ENCODE measurements at regions not wholly inside any gene's neighbourhood (a gene's known extent, or its start where the extent isn't known, plus 50 kb on each side); places are given as distances from the start of the nearest gene placed in this dataset.

DNA sequence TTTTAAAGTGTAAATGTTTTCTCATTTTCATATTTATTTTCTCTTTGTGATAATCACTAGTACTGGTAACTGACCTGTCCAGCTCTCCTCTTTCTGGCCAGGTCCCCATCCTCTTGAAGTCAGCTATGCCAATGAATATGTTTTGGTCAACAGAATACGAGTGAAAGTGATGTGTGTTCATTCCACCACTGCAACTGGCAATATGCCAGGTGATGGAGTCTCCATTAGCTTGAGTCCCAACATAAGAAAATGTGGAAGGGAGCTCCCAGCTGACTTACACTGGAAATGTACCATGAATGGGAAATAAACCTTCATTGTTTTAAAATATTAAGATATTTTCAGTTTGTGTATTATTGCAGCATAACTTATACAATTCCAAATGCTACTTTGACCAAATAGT lies 75.8 kb downstream of the CCDC34 start:
- DNase-seq = no peak

DNA sequence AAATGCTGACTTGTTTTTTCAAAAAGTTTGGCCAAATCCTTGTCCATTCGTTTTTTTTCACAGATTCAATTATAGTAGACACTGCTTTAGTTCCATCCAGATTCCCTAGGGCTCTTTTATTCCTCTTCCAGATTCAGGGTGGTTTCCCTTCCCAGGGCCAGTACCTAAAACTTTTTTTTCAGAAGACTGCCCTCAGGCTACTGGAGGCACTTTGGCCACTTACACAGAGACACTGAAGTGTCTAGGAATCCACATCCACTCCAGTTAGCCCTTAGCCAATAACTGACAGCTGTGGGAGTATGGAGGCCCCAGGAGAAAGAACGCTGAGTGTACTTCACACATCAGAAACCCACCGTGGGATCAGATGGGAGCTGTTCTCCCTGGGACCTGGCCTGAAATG lies 77.3 kb downstream of the CCDC34 start:
- DNase-seq = no peak

DNA sequence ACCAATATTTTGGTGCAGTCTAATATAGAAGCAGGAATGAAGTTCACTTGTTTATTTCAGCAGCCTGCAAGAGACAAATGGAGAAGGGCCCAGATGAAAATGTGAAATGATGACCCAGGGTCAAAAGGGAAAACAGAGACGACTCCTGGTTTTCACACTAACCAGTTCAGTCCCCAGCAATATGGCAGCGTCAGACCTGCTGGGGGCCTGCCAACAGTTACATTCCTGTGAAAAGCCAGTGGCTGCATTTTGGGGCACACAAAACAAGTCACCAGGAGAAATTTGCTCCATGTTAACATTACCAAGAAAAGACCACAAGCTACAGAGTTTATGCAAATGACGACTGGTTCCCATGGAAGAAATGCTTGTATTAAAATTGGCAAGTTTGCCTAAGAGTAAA lies 80.2 kb downstream of the CCDC34 start:
- DNase-seq = no peak

DNA sequence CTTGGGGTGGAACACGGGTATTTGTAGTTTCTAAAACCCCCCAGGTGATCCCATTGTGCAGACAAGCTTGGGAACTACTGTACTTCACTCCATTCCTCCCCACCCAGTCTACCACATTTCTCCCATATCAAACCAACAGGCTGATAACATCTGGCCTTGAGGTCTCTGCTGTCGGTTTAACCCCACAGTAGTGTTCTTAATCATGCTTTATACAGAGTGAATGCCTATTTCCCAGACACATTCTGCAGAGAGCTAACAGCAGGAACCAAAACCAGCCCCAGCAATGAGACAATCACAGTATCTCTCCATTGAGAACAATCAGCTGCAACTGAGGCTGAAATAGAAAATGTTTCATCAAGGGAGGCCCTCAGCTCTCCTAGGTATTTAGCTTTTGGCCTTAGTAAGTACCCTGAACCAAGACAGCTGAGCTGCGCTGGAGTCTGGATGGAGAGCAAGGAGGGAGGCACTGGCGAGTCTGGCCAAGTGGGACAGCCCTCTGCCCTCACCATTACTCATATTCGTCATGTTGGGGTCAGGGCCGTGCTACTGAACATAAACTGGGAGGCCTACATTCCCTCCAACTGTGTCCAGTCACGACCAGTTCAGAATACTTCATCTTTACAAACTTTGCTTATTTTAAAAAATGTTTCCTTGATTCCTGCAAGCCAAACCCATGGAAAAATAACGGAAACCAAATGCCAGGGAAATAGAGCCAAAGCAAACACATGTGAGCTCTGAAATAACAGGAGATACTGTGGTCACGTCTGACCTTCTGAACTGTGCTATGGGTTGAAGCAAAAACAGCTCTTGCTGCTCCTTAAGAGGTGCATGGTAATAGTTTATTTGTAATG lies 81.0 kb downstream of the CCDC34 start:
- DNase-seq = no peak

DNA sequence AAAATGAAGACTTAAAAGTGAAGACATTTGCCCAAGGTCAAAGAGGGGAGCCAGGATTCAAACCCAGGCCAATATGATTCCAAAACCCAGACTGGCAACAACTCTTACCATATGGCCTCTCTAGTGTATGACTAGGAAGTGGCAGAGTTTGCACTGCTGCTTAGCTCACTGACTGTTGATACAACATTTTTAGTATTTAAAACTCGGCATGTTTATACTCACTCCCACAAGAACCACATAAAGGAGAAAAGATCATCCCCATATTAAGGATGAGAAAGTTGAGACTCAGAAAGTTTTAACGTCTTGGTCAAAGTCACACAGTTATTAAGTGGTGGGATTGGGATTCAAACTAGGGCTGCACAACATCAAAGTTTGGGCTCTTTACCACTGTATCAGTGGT lies 81.7 kb downstream of the CCDC34 start:
- no peak for DNase-seq

DNA sequence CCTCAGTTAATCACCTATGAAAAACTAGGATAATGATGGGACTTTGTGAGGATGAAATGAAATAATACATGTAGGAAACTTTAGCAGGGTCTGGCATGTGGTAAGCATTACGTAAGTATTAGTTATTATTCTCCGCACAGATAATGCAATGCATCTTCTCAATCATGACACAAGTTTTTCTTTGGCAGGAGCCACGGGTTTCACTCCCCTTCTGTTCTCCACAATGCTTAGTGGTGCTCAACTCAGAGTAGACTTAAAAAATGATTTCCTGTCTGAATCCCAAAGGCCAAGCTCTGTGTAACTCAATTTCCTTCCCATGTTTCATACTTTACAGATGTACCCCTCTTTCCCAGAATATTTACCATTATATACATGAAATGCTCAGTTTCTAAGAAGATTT lies 82.9 kb downstream of the CCDC34 start:
- DNase-seq = no peak

DNA sequence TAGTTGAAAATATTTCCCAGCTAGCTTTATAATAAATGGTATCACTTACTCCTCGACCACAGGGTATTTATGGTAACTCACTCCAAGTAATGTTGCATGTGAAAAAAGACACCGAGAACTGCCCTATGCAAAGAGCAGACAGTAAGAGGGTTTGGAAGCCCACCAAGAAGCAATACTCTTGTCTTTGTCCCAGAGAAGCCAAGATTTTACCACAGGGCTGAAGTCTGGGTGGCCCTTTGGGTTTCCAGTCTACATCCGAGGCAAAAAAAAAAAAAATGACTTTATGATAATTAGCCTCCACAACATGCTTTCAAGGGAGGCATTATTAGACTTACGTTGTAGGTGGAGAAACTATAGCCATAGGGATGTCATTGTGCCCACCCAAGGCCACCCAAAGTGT lies 83.6 kb downstream of the CCDC34 start:
- DNase-seq = no peak

DNA sequence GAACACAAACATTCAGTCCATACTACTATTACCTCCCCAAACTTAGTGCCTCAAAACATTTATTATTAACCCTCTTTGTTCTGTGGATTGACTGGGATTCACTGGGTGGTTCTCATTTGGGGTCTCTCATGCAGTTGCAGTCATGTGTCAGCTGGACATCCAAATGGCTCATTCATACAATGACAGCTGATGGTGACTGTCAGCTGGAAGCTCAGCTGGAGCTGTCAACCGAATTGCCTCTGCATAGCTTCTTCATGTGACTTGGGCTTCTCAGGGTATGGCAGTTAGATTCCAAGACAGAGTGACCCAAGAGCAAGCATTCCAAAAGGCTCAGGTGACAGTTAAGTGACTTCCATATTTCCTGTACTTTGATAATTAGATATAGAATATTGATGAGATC lies 85.2 kb downstream of the CCDC34 start:
- no peak for DNase-seq

DNA sequence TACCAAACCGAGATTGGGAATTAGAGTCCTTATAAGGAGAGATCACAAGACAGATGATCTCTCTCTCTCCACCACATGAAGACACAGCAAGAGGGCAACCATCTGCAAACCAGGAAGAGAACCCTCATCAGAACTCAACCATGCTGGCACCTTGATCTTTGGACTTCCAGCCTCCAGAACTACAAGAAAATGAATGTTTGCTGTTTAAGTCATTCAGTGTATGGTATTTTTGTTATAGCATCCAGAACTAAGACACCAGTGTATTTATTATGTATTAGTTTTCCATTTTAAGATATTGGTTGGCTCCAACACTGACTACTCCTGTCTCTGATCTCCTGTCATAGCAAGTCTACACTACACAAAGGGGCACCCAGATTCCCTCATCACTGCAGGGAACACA lies 86.9 kb downstream of the CCDC34 start:
- DNase-seq = no peak

DNA sequence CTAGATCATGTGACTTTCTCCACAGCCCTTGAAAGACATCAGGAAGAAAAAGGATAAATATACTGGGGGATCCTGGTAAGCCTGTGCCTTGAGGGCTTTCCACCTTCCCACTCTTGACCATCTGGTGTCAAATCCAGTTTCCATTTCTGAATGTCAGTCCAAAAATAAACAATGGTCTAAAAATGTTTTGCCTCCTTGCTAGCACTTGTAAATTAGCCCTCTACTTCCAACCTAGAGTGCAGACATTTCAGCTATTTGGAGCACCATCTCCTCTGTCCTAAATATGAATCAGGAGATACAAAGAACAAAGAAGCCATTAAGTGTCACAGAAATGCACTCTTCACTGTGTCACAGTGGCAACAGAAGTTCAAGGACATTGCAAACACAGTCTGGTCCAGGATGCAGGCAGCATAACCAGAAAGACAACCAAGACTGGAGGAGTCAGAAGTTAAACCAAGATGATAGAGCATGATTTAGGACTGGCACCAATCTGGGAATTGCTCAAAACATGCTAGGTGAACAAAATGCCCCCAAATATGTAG lies 88.1 kb downstream of the CCDC34 start:
- DNase-seq = no peak

DNA sequence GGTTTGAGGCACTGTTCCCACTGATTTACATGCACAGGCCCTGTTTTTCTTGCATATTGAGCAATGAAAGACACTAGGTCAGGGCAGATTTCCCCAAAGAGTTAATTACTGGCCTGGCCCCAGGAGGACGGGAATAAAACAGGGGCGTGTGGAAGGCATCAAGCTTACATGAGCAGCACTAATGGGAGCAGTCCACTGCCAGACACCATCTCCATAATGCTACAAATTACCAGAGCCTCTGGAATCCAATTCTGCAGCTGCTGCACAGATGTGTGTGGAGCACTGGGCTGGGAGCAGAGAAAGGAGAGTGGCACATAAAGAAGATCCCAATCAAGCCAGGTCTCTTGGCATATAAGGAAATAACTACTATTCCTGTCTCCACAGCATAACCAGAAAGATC lies 96.9 kb downstream of the CCDC34 start:
- no peak for DNase-seq

DNA sequence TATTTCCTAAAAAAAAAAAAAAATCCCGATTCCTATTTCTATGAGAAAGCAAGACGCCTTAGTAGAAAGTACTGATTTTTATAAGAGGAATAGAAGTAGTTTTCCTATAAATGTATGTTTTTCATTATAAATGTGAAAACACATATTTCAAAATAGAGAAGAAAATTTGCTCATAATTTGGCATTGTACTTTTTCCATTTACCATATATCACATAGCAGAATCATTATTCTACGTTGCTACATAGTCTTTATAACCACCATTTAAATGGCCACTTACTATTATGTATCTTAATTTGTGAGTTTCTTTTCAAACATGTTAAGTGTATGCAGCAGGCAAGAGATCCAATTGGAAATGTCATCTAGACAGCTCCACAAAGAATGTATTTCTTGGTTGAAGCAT lies 99.0 kb downstream of the CCDC34 start:
- no peak for DNase-seq

DNA sequence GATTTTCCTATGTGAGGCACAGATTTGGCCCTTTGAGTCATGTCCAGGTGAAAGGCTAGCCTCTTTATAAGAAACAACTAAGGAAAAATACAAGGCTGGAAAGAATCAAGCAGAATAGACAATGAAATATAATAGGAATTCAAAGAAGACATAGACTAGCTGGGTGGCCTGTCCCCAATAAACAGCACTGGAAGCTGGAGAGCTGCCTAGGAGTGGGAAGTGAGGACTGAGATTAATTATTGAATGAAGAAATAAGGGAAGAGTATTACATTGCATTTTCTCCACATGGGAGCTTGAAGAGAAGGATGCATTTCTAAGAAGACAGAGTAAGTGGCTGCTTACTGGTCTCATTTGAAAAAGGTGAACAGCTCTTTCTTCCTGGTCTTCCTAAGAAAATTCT lies 100.0 kb downstream of the CCDC34 start:
- DNase-seq = no peak

DNA sequence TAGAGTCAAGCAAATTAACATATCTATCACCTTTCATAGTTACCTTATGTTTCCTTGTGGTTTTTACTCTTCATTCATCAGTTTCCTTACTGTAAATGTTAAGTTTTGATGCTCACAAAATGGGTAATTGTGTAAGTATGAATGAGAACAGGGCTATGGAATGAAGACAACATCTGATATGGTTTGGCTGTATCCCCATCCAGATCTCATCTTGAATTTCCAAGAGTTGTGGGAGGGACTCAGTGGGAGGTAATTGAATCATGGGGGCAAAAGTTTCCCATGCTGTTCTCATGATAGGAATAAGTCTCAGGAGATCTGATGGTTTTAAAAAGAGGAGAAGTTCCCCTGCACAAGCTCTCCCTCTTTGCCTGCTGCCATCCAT lies 107.6 kb downstream of the CCDC34 start:
- no peak for DNase-seq

DNA sequence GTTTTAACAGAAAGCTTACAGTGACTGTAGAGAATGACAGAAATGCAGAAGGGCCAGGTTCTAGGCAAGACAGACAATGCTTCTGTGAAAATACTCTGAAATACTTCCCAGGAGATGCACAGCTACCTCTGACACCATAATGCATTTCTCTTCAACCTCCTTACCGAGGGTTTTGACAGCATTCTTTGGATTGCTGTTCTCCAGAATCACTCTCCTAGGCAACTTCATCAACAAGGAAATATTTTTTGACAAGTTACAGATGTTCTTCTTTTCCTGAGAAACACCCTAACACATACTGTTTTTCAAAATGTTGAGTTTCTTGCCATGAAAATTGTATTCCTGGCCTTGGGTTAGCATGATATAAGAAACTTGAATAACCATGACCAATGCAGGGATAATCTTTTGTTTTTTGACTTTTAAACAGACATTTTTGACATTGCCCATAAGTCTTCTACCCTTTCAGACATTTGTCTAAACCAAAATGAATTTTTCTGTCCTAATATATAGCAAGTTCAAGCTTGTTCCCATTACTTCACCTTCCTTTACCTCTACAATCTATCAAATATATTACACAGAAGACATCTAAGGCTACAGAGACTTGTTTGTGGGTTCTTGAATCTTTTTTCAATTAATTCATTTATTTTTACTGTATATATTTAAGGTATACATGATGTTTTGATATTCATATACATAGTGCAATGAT lies 108.1 kb downstream of the CCDC34 start:
- DNase-seq = no peak

DNA sequence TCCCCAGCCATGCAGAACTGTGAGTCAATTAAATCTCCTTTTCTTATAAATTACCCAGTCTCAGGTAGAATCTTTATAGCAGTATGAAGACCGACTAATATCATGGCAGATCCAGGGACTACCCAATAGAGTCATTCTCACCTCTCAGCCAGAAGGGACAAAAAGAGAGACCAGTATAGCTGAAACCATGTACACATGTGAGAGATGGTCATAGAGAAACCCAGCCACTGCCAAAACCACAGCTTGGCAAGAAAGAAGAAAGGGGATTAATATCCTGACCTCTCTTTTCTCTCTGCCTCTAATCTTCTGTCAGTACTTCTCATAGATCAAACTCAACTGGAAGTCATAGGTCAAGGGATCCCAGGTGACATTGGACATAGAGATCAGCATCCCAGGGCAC lies 109.8 kb downstream of the CCDC34 start:
- DNase-seq = no peak

DNA sequence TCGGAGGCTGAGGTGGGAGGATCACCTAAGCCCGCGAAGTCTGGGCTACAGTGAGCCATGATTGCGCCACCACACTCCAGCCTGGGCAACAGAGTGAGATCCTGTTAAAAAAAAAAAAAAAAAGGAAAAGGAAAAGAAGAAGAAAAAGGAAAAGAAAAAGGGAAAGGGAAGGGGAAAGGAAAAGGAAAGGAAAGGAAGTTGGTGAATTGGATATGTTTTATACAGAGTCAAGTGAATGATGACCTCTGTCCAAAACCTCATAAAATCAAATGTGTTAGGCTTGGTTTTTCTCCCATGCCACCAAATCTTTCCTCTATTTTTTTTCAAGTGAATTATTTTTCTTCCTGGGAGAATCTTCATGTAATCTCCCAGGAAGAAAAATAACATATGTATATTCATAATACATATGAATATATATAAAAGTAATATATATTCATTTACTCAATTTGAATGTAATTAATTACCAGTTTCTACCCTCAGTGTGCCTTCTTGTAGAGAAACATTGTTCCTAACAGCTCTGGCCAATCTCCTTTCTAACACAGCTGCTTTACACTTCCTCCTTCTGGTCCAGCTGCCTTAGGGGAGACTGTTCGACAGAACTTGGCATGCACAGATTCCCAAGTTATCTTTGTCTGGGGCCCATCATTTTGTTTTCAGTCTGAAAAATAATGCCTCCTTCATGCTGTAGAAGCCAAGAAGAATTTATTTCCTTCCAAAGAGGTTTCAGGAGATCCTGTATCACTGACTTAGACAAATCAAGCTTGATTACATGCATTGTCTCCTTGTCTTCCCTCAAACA lies 111.9 kb downstream of the CCDC34 start:
- no peak for DNase-seq

DNA sequence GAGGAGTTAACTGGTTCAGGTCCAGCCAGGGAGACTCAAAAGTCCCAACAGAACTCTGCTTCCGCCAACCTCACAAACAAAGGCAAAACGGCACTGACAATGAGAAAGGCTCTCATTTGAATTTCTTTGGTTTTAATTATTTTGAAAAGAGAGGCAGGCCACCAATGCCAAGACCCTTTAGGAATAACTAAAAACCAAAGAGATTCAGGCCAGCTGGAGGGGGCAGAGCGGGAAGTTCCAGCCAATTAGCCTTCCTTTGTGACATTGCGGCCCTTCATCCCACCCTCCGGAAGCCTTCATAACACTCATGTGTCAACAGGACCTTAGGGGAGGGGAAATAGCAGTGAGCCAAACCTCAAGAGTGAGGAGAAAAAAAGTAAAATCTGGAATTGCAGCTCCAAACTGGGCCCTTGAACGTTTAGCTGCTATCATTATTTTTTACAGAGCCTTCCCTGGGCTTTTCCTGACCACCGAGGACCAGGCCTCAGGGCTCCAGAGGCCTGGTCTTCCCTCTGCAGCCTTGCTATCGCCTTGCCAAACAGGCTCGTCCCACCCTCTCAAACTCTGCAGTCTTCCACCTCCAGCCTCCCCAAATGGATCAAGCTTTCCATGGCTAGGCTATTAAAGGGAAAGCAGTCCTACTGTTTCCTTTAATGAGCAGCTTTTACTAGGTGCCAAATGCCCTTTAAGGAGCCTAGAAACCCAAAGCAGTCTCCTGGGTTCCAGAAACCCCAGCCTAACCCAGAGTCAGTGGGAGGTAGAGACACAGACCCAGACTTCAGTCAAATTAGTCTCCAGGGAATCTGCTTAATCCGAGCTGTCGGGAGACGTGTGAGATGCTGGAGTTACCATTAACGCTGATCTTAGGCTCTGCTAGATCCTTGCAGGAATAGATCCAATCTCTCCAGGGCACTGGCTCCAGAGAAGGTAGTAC lies 114.2 kb downstream of the CCDC34 start:
- no peak for DNase-seq

DNA sequence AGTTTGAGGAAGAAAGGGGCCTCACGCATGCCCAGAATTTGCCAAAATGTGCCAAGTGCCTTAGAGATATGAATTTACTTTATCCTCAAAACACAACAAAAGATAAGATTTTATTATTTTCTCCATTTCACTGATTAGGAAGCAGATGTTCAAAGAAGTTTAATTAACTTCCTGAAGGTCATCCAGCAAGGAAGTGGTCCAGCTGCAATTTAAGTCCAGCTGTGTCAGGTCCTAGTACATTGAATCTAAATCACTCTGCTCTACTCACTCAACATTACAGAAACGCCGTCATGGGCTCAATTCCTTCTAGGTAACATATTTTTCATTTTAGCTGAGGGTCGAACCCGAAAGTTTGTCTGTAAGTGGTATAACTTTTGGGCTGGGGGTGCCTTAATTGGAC lies 115.4 kb downstream of the CCDC34 start:
- no peak for DNase-seq

DNA sequence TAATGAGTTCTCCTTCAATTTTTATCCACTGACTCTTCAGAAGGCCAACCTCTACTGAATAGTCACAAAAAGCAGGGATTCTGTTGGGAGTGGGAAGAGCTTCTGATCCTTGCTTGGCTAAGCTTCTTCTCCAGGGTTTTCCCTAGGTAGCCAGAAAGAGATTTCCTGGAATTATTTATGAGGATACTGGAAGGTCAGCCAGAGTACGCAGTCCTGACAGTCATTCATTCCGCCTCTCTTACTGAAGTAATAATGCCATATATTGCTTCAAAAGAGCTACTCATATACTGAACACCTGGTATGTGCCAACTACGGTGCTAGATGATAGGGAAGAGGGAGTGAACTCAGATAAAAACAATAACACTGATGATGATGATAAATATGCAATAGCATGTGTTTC lies 116.1 kb downstream of the CCDC34 start:
- no peak for DNase-seq

DNA sequence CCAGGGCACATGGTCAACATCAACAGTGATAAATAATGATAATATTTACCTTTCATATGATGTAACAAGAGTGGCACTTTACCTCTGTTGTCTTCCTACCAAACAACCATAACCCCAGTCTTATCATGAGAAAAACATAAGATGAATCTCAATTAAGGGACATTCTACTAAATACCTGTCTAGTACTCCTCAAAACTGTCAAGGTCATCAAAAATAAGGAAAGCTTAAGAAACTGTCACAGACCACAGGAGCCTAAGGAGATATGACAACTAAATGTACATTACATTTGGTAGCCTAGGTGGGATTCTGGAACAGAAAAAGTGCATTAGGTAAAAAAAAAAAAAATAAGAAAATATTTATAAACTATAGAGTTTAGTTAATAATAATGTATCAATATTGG lies 118.1 kb downstream of the CCDC34 start:
- no peak for DNase-seq

DNA sequence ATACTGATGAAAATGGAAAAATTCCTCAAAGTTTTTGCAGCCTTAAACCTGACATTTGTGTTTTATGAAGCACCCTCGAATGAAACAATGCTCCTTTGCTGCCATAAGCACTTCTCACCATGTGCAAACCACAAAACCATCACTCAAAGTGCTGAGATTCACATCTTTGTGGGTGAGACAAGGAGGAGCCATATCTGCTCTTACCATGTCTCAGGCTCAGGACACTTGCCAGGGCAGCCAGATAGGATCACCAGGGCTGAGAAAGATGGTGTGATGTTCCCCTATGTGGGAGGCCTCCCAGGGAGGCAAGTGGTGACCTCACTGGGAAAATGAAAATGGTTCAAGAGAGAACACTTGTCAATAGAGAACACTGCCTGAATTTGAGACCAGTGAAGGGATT lies 120.4 kb downstream of the CCDC34 start:
- DNase-seq = no peak
